GM21528 (cell line): ENCODE measurements at regions not wholly inside any gene's neighbourhood (a gene's known extent, or its start where the extent isn't known, plus 50 kb on each side); places are given as distances from the start of the nearest gene placed in this dataset.

Source experiments
- ATAC-seq: cut with Tn5 transposase; IDR thresholded peaks from one replicate; pipeline ENCODE4 v1.9.1; 2021; ENCODE audit warnings: mild to moderate bottlenecking, moderate library complexity; ENCODE audit not compliant: unreplicated experiment, low FRiP score

GRCh38 chr10:33410860-33411234 is 76.4 kb upstream of the NRP1 start:
- ATAC-seq: no peak

- ATAC-seq: no peak
Measured at GRCh38 chr10:33410096-33410859, 75.8 kb upstream of the NRP1 start.

GRCh38 chr10:33406596-33406995 is 72.1 kb upstream of the NRP1 start:
- ATAC-seq: no peak

- ATAC-seq: no peak
Measured at GRCh38 chr10:33402220-33403073, 68.0 kb upstream of the NRP1 start.

GRCh38 chr10:33401300-33401699 is 66.8 kb upstream of the NRP1 start:
- ATAC-seq: no peak

GRCh38 chr10:33398796-33399195 is 64.3 kb upstream of the NRP1 start:
- no peak for ATAC-seq

GRCh38 chr10:33396938-33397337 is 62.5 kb upstream of the NRP1 start:
- no peak for ATAC-seq

GRCh38 chr10:33396279-33396678 is 61.8 kb upstream of the NRP1 start:
- no peak for ATAC-seq

GRCh38 chr10:33395201-33395600 is 60.7 kb upstream of the NRP1 start:
- ATAC-seq: no peak

- ATAC-seq: no peak
Measured at GRCh38 chr10:33392706-33393105, 58.2 kb upstream of the NRP1 start.

GRCh38 chr10:33391611-33392465 is 57.4 kb upstream of the NRP1 start:
- no peak for ATAC-seq

- no peak for ATAC-seq
Measured at GRCh38 chr10:33390046-33390445, 55.6 kb upstream of the NRP1 start.

GRCh38 chr10:33388785-33389184 is 54.3 kb upstream of the NRP1 start:
- ATAC-seq: no peak

- no peak for ATAC-seq
Measured at GRCh38 chr10:33388382-33388781, 53.9 kb upstream of the NRP1 start.

- no peak for ATAC-seq
Measured at GRCh38 chr10:33387720-33388119, 53.3 kb upstream of the NRP1 start.

- ATAC-seq: no peak
Measured at GRCh38 chr10:33386926-33387325, 52.5 kb upstream of the NRP1 start.

GRCh38 chr10:33385686-33386085 is 51.2 kb upstream of the NRP1 start:
- ATAC-seq: no peak

- no peak for ATAC-seq
Measured at GRCh38 chr10:33385015-33385414, 50.5 kb upstream of the NRP1 start.
